KMS-11 (cell line): ENCODE measurements at regions not wholly inside any gene's neighbourhood (a gene's known extent, or its start where the extent isn't known, plus 50 kb on each side); places are given as distances from the start of the nearest gene placed in this dataset.

Experiments used
- H2AFZ ChIP-seq: fragments of 200-600 bp; sonication (generic); 2 replicates; pipeline ENCODE4 v1.6.1; 2016; ENCODE audit warnings: antibody characterized with exemption, mixed run types, low read depth
- H3K27ac ChIP-seq: fragments of 200-600 bp; sonication (generic); 2 replicates; pipeline ENCODE4 v1.6.1; 2016; ENCODE audit warnings: mild to moderate bottlenecking, mixed run types
- H3K27me3 ChIP-seq: fragments of 200-600 bp; sonication (generic); 2 replicates; pipeline ENCODE4 v1.6.1; 2017; ENCODE audit warnings: mild to moderate bottlenecking, low read depth, mixed run types, moderate library complexity; ENCODE audit not compliant: insufficient read depth
- H3K36me3 ChIP-seq: fragments of 200-600 bp; sonication (generic); 2 replicates; pipeline ENCODE4 v1.6.1; 2017; ENCODE audit warnings: mild to moderate bottlenecking, mixed run types; ENCODE audit not compliant: insufficient read depth
- H3K4me1 ChIP-seq: fragments of 200-600 bp; sonication (generic); 2 replicates; pipeline ENCODE4 v1.6.1; 2016; ENCODE audit warnings: mild to moderate bottlenecking, low read depth, mixed run types; ENCODE audit not compliant: poor library complexity, severe bottlenecking
- H3K4me2 ChIP-seq: fragments of 200-600 bp; sonication (generic); 2 replicates; pipeline ENCODE4 v1.7.0; 2016; ENCODE audit warnings: mild to moderate bottlenecking, mixed run types
- H3K4me3 ChIP-seq: fragments of 200-600 bp; sonication (generic); IDR thresholded peaks from 2 replicates; pipeline ENCODE4 v1.6.1; 2017; ENCODE audit warnings: low read depth, low read length, mixed read lengths; ENCODE audit not compliant: insufficient read depth
- H3K79me2 ChIP-seq: fragments of 200-600 bp; sonication (generic); 2 replicates; pipeline ENCODE4 v1.6.1; 2016; ENCODE audit warnings: low read depth, mixed run types; ENCODE audit not compliant: insufficient read depth
- H3K9ac ChIP-seq: fragments of 200-600 bp; sonication (generic); 2 replicates; pipeline ENCODE4 v1.6.1; 2016; ENCODE audit warnings: mild to moderate bottlenecking, mixed run types
- H4K20me1 ChIP-seq: fragments of 200-600 bp; sonication (generic); 2 replicates; pipeline ENCODE4 v1.6.1; 2016; ENCODE audit warnings: mild to moderate bottlenecking, mixed run types; ENCODE audit not compliant: insufficient read depth
- CTCF ChIP-seq: fragments of 200-600 bp; sonication (generic); conservative IDR thresholded peaks from 2 replicates; pipeline ENCODE4 v1.6.1; 2017; ENCODE audit warnings: low read depth, mild to moderate bottlenecking, antibody characterized with exemption, low read length, moderate library complexity, mixed read lengths

GRCh38 chr1:221366495-221367110 is 375.3 kb downstream of the DUSP10 start:
- H3K9ac ChIP-seq = no peak overlapping the region
- no peaks in the 10 kb centered on the region for H3K4me1 ChIP-seq
- no peaks in the 10 kb centered on the region for H3K36me3 ChIP-seq
- no peaks in the 10 kb centered on the region for H4K20me1 ChIP-seq
- H3K27ac ChIP-seq = no peak overlapping the region
- no peak overlapping the region for H3K4me2 ChIP-seq
- H3K4me3 ChIP-seq = no peak overlapping the region
- no peaks in the 10 kb centered on the region for H3K27me3 ChIP-seq
- no peaks in the 10 kb centered on the region for H3K79me2 ChIP-seq
- no peak for TF ChIP-seq CTCF
- H2AFZ ChIP-seq = no peak overlapping the region

GRCh38 chr1:221371705-221372104 is 370.2 kb downstream of the DUSP10 start:
- Histone ChIP-seq H3K36me3 (no peaks in the 10 kb centered on the region), H3K27me3 (no peaks in the 10 kb centered on the region)

GRCh38 chr1:221373795-221374194 is 368.1 kb downstream of the DUSP10 start:
- Histone ChIP-seq H3K4me2 (no peak overlapping the region), H3K79me2 (no peaks in the 10 kb centered on the region), H3K9ac (no peak overlapping the region), H2AFZ (no peak overlapping the region), H3K4me3 (no peak overlapping the region), H3K27ac (no peak overlapping the region), H3K4me1 (no peaks in the 10 kb centered on the region), H3K36me3 (no peaks in the 10 kb centered on the region), H3K27me3 (no peaks in the 10 kb centered on the region), H4K20me1 (no peaks in the 10 kb centered on the region)
- TF ChIP-seq CTCF = no peak

More at GRCh38 chr1:221371705-221372104, 370.2 kb downstream of the DUSP10 start:
- H2AFZ ChIP-seq = no peak overlapping the region
- no peaks in the 10 kb centered on the region for H4K20me1 ChIP-seq
- no peak overlapping the region for H3K4me3 ChIP-seq
- H3K4me2 ChIP-seq = no peak overlapping the region
- H3K27ac ChIP-seq = no peak overlapping the region
- no peaks in the 10 kb centered on the region for H3K4me1 ChIP-seq
- TF ChIP-seq CTCF = no peak
- H3K9ac ChIP-seq = no peak overlapping the region
- no peaks in the 10 kb centered on the region for H3K79me2 ChIP-seq

GRCh38 chr1:221376286-221376685 is 365.6 kb downstream of the DUSP10 start:
- Histone ChIP-seq H3K9ac (no peak overlapping the region), H3K27ac (no peak overlapping the region), H3K36me3 (no peaks in the 10 kb centered on the region), H3K4me1 (no peaks in the 10 kb centered on the region), H3K79me2 (no peaks in the 10 kb centered on the region), H3K4me2 (no peak overlapping the region), H2AFZ (no peak overlapping the region), H4K20me1 (no peaks in the 10 kb centered on the region), H3K27me3 (no peaks in the 10 kb centered on the region), H3K4me3 (no peak overlapping the region)
- no peak for TF ChIP-seq CTCF
